Activated naive CD4-positive, alpha-beta T cell treated with anti-CD3 and anti-CD28 coated beads, Interleukin-2, amount 50 U/mL, for 72 hours (primary cell): ENCODE measurements at regions not wholly inside any gene's neighbourhood (a gene's known extent, or its start where the extent isn't known, plus 50 kb on each side); places are given as distances from the start of the nearest gene placed in this dataset.

ENCODE experiments used
- ATAC-seq, 2 donors: fragments of 150-1000 bp; cut with Tn5 transposase; 2 replicates each; pipeline ENCODE4 v1.10.0; 2021; ENCODE audit warnings: mild to moderate bottlenecking in 2 of 2, moderate library complexity in 2 of 2
- DNase-seq, 2 donors: peaks; one replicate each; pipeline ENCODE4 v3.0.0; 2021 to 2022; ENCODE audit warnings: low spot score in 2 of 2
- H3K27ac Mint-ChIP-seq, 2 donors: one replicate each; pipeline ENCODE4 v1.8.0; 2022; ENCODE audit warnings: mild to moderate bottlenecking in 2 of 2, mixed read lengths in 2 of 2
- H3K36me3 Mint-ChIP-seq, 2 donors: one replicate each; pipeline ENCODE4 v1.8.0; 2022; ENCODE audit warnings: mixed read lengths in 2 of 2
- H3K9me3 Mint-ChIP-seq, 2 donors: one replicate each; pipeline ENCODE4 v1.8.0; 2022; ENCODE audit warnings: mixed read lengths in 2 of 2

DNA sequence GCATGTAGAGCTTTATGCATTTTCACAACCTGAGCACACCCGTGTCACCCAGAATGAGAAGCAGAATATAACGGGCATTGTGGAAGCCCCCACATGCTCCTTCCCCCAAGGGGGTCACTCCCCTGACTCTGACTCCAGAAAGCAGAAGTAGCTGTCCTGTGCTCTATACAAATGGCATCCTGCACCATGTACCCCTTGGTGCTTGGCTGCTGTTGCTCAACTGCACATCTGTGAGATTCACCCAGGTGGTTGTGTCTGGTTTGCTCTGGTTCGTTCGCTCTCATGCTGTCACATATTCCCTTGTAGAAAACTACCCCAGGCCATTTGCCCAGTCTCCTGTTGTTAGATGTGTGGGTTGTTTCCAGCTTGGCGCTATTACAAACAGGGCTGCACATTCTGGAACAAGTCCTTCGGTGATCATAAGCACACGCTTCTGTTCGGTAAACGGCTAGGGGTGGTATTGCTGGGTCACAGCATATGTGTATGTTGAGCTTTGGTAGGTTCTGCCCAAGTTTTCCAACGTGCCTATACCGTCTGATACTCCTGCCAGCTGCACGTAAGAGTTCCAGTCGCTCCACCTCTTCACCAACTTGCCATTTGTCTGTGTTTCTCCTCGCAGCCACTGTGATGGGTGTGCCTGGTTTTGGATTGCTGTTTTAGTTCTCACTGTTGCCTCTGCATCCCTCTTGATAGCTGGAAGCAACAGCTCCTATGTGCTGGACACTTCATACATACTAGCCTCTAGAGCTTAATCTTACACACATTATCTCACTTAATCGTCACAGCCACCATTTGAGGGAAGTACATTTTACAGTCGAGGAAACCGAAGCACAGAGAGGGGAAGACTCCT is 65.4 kb upstream of the SLC6A6 start:
- ATAC-seq (no peak), DNase-seq (no peak)
- Mint-ChIP-seq H3K27ac (no peak overlapping the region), H3K9me3 (no peaks in the 10 kb centered on the region), H3K36me3 (no peaks in the 10 kb centered on the region)

GRCh38 chr3:14337828-14338227 is 64.6 kb upstream of the SLC6A6 start:
- no peaks in the 10 kb centered on the region for H3K36me3 Mint-ChIP-seq
- DNase-seq (no peak), ATAC-seq (no peak)
- no peak overlapping the region for H3K27ac Mint-ChIP-seq
- H3K9me3 Mint-ChIP-seq = no peaks in the 10 kb centered on the region

GRCh38 chr3:14338242-14338641 is 64.2 kb upstream of the SLC6A6 start:
- DNase-seq = no peak
- no peaks in the 10 kb centered on the region for H3K9me3 Mint-ChIP-seq
- no peak overlapping the region for H3K27ac Mint-ChIP-seq
- no peaks in the 10 kb centered on the region for H3K36me3 Mint-ChIP-seq
- ATAC-seq = no peak

DNA sequence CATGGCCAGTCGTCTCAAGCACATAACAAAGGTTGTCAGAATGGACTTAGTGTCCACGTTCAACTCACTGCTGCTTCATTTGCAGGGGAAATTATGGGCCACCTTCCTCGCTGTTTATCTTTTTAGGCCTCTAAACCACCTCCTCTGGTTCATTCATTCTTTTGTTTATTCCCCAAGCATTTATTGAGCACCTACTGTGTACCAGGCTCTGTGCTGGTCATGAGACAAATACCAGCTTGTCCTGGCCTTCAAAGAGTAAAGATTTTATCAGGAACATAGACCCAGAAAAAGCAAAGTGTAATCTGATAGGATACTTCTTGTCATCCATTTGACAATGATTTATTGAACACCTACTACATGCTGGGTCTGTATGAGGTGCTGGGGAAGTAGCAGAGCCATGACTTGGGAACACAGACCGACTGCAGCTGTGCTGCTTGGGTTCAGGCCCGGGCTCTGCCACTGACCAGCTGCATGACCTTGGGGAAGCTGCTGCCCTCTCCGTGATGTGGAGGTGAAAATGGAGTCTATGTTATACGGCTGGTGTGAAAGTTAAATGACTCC is 63.4 kb upstream of the SLC6A6 start:
- H3K36me3 Mint-ChIP-seq = no peaks in the 10 kb centered on the region
- ATAC-seq = no peak
- H3K9me3 Mint-ChIP-seq = no peaks in the 10 kb centered on the region
- DNase-seq = no peak
- H3K27ac Mint-ChIP-seq = no peak overlapping the region

DNA sequence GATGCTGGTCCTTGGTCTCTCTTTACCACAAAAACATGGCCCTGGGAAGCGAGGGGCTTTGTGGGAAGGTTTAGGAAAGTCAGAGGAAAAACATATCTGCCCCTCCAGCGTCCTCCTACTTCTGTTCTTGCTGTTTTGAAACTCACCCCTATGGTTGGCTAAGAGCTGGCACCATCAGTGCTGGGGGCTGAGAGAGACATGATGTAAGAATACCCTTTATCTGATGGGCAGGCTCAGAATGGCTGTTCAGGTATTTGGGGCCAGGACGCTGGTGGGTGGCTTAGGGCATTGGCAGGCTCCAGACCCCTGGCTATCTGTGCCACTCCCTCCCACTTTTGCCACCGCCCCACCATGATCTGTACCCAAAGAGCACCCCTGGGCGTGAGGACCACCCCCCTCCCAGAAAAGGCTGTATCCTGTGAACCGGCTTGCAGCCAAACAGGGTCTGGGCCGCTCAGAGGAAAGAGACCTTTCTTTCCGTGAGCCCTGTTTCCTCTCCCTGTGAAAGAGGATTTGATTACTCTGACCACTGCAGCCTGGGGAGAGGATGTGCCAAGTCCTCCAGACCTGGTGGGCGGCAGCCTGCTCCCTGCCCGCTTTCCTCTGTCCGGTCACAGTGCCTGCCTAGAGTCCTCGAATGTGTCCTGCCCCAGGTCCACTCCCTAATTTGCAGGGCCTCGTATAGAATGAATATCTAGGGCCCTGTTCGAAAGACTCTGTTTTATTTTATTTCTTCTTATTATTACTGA is 61.3 kb upstream of the SLC6A6 start:
- H3K27ac Mint-ChIP-seq = no peak overlapping the region
- no peaks in the 10 kb centered on the region for H3K36me3 Mint-ChIP-seq
- no peaks in the 10 kb centered on the region for H3K9me3 Mint-ChIP-seq
- DNase-seq (no peak), ATAC-seq (no peak)

DNA sequence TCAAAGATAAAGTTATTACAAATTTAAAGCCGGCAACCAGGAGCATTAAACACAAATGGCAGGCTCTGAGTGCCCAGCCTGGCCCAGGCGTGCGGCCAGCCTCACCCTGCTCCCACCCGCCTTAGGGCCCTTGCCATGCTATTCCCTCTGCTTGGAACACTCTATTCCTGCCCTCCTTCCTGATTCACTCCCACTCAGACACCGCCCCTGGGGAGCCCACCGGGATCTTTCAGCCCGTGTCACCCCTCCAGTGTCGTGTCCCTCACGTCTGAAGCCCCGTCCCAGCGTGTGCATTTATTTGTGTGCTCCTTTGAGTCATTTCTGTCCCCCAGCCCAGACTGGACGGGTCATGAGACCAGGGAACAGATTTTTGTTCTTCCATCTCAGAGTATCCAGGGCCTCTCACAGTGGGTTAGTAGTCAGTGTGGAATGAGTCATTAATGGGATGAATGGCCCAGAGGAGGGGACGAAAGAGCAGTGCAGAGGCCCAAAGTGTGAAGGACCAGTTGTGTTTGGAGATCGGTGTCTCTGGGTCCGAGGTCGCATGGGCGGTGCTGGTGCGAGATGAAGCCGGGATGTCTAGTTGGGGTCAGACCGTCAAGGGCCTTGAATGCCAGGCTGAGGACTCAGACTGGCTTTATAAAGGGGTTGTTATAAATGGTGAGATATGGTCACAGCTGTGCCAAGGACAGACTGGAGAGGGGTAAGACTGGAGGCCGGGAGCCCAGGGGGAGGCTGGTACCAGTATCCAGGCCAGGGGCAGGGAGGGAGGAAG is 58.9 kb upstream of the SLC6A6 start:
- Mint-ChIP-seq H3K27ac (peak overlapping the region in 1 of 2 donors; percentile 29), H3K9me3 (no peaks in the 10 kb centered on the region), H3K36me3 (no peaks in the 10 kb centered on the region)
- no peak for ATAC-seq
- no peak for DNase-seq

DNA sequence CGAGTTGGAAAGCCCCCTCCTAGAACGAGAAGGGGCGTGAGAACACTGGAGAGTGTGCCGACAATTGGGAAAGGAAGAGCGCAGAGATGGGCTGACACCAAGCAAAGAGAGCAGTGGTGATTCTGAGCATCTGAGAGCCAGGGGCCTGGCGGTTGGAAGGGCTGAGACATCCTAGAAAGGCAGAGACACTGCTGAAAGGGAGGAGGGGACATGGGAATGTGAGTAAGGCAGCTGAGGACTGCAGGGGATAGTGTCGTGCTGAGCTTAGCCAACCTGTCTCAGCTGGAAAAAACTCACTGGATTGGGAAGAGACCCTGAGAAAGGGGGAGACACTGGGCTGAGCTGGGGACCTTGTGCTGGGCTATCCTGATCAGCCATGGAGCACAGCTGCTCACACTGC is 58.1 kb upstream of the SLC6A6 start:
- no peak for ATAC-seq
- Mint-ChIP-seq H3K36me3 (no peaks in the 10 kb centered on the region), H3K27ac (no peak overlapping the region)

GRCh38 chr3:14345496-14346150 is 56.8 kb upstream of the SLC6A6 start:
- no peaks in the 10 kb centered on the region for H3K9me3 Mint-ChIP-seq

More for the DNA sequence above, 58.1 kb upstream of the SLC6A6 start:
- DNase-seq = no peak
- H3K9me3 Mint-ChIP-seq = no peaks in the 10 kb centered on the region

GRCh38 chr3:14346191-14346590 is 56.2 kb upstream of the SLC6A6 start:
- no peak for DNase-seq
- ATAC-seq = no peak
- Mint-ChIP-seq H3K9me3 (no peaks in the 10 kb centered on the region), H3K36me3 (no peaks in the 10 kb centered on the region), H3K27ac (peak overlapping the region in 1 of 2 donors; percentile 66)

More at GRCh38 chr3:14345496-14346150, 56.8 kb upstream of the SLC6A6 start:
- no peak for DNase-seq
- no peak overlapping the region for H3K27ac Mint-ChIP-seq
- no peaks in the 10 kb centered on the region for H3K36me3 Mint-ChIP-seq
- no peak for ATAC-seq

- Mint-ChIP-seq H3K27ac (peak overlapping the region in 1 of 2 donors; percentile 57), H3K36me3 (no peaks in the 10 kb centered on the region), H3K9me3 (no peaks in the 10 kb centered on the region)
- DNase-seq = no peak
- no peak for ATAC-seq
Observed at GRCh38 chr3:14346642-14347041, 55.8 kb upstream of the SLC6A6 start.

GRCh38 chr3:14347110-14347509 is 55.3 kb upstream of the SLC6A6 start:
- ATAC-seq (no peak), DNase-seq (no peak)
- H3K36me3 Mint-ChIP-seq = no peaks in the 10 kb centered on the region
- no peaks in the 10 kb centered on the region for H3K9me3 Mint-ChIP-seq
- peak overlapping the region in 1 of 2 donors; percentile 57 for H3K27ac Mint-ChIP-seq

GRCh38 chr3:14351617-14352001 is 50.8 kb upstream of the SLC6A6 start:
- Mint-ChIP-seq H3K36me3 (no peaks in the 10 kb centered on the region), H3K9me3 (no peaks in the 10 kb centered on the region), H3K27ac (no peak overlapping the region)
- ATAC-seq (no peak), DNase-seq (no peak)

DNA sequence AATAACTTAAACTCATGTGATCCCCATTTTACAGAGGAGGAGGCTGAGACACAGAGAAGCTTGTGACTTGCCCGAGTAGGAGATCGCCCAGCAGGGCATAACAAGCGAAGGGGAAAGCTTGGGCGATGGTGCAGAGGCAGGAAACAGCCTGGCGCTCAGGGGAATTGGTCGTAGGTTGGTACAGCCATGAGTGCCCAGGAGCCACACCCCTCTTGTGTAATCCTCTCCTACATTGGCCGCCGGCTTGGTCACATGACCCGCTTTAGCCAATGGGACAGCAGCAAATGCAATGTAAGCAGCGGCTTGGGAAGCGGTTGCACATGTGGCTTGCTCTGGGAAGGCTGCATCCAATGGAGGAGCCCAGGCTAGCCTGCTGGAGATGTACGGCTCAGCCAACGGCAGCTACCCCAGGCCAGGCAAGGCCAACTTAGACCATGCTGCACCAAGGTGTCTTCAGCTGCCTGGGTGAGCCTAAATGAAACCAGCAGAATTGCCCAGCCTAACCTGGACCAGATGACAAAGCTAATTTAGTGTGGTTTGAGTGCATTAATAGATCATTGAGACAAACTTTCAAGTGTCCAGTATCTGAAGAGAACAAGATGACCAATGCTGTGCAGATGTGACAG is 50.3 kb upstream of the SLC6A6 start:
- ATAC-seq = peak in 1 of 2 donors; percentile 38
- H3K9me3 Mint-ChIP-seq = no peaks in the 10 kb centered on the region
- DNase-seq = no peak
- no peak overlapping the region for H3K27ac Mint-ChIP-seq
- no peaks in the 10 kb centered on the region for H3K36me3 Mint-ChIP-seq
